HG03108 (cell line): ENCODE measurements at regions not wholly inside any gene's neighbourhood (a gene's known extent, or its start where the extent isn't known, plus 50 kb on each side); places are given as distances from the start of the nearest gene placed in this dataset.

Source experiments
- ATAC-seq: cut with Tn5 transposase; IDR thresholded peaks from one replicate; pipeline ENCODE4 v1.9.1; 2021; ENCODE audit warnings: moderate library complexity; ENCODE audit not compliant: unreplicated experiment

- ATAC-seq: no peak
These were observed 137.9 kb downstream of the BACH1 start for GRCh38 chr21:29436650-29437049.

- ATAC-seq: no peak
These were observed 142.9 kb downstream of the BACH1 start for GRCh38 chr21:29441651-29442050.

- no peak for ATAC-seq
These were observed 144.8 kb downstream of the BACH1 start for GRCh38 chr21:29443411-29444010.

- no peak for ATAC-seq
These were observed 150.0 kb downstream of the BACH1 start for GRCh38 chr21:29448766-29449165.

- no peak for ATAC-seq
These were observed 150.7 kb downstream of the BACH1 start for GRCh38 chr21:29449306-29449950.

GRCh38 chr21:29450058-29450457 lies 151.3 kb downstream of the BACH1 start:
- no peak for ATAC-seq

- ATAC-seq: no peak
These were observed 154.8 kb downstream of the BACH1 start for GRCh38 chr21:29453511-29453910.

GRCh38 chr21:29454179-29454578 lies 155.5 kb downstream of the BACH1 start:
- ATAC-seq: no peak

- no peak for ATAC-seq
These were observed 163.8 kb downstream of the BACH1 start for GRCh38 chr21:29462479-29462878.

GRCh38 chr21:29465546-29465945 lies 166.8 kb downstream of the BACH1 start:
- ATAC-seq: no peak

- no peak for ATAC-seq
These were observed 167.8 kb downstream of the BACH1 start for GRCh38 chr21:29466532-29466931.

GRCh38 chr21:29470397-29470796 lies 171.7 kb downstream of the BACH1 start:
- ATAC-seq: no peak

GRCh38 chr21:29473808-29474207 lies 175.1 kb downstream of the BACH1 start:
- ATAC-seq: no peak

GRCh38 chr21:29475329-29475728 lies 176.6 kb downstream of the BACH1 start:
- no peak for ATAC-seq

GRCh38 chr21:29477347-29477746 lies 178.6 kb downstream of the BACH1 start:
- ATAC-seq: no peak

- ATAC-seq: no peak
These were observed 179.2 kb downstream of the BACH1 start for GRCh38 chr21:29477941-29478340.

- ATAC-seq: no peak
These were observed 182.4 kb downstream of the BACH1 start for GRCh38 chr21:29481081-29481480.

- no peak for ATAC-seq
These were observed 182.9 kb downstream of the BACH1 start for GRCh38 chr21:29481641-29482040.

- no peak for ATAC-seq
These were observed 187.6 kb downstream of the BACH1 start for GRCh38 chr21:29486306-29486807.
